C4-2B (cell line): ENCODE measurements at regions not wholly inside any gene's neighbourhood (a gene's known extent, or its start where the extent isn't known, plus 50 kb on each side); places are given as distances from the start of the nearest gene placed in this dataset.

Experiments
- H3K27ac ChIP-seq: fragments of 450-650 bp; 2 replicates; pipeline ENCODE4 v1.5.1; 2017
- CTCF ChIP-seq: fragments of 450-650 bp; conservative IDR thresholded peaks from 2 replicates; pipeline ENCODE4 v1.5.1; 2017; ENCODE audit warnings: mild to moderate bottlenecking
- ZFX ChIP-seq: fragments of 450-650 bp; IDR thresholded peaks from 2 replicates; pipeline ENCODE4 v1.6.1; 2017

GRCh38 chr3:18757476-18757875 lies 332.3 kb upstream of the SATB1 start:
- no peak for TF ChIP-seq CTCF
- no peak for TF ChIP-seq ZFX
- no peak overlapping the region for H3K27ac ChIP-seq

GRCh38 chr3:18752273-18752934 lies 327.3 kb upstream of the SATB1 start:
- no peak overlapping the region for H3K27ac ChIP-seq
- no peak for TF ChIP-seq CTCF
- no peak for TF ChIP-seq ZFX

- TF ChIP-seq ZFX (no peak), CTCF (no peak)
These were observed 326.4 kb upstream of the SATB1 start for GRCh38 chr3:18751514-18751913.

GRCh38 chr3:18747383-18747782 lies 322.2 kb upstream of the SATB1 start:
- no peak overlapping the region for H3K27ac ChIP-seq
- TF ChIP-seq CTCF: no peak
- no peak for TF ChIP-seq ZFX

More at GRCh38 chr3:18751514-18751913, 326.4 kb upstream of the SATB1 start:
- no peak overlapping the region for H3K27ac ChIP-seq

GRCh38 chr3:18745472-18745871 lies 320.3 kb upstream of the SATB1 start:
- TF ChIP-seq ZFX (no peak), CTCF (no peak)
- H3K27ac ChIP-seq: no peak overlapping the region

- TF ChIP-seq ZFX (no peak), CTCF (no peak)
- H3K27ac ChIP-seq: no peak overlapping the region
These were observed 319.3 kb upstream of the SATB1 start for GRCh38 chr3:18744472-18744871.

- no peak overlapping the region for H3K27ac ChIP-seq
- no peak for TF ChIP-seq CTCF
- TF ChIP-seq ZFX: no peak
These were observed 318.6 kb upstream of the SATB1 start for GRCh38 chr3:18743761-18744160.
